Umbilical cord (tissue), 1 donor: ENCODE measurements at regions not wholly inside any gene's neighbourhood (a gene's known extent, or its start where the extent isn't known, plus 50 kb on each side); places are given as distances from the start of the nearest gene placed in this dataset.
"Not testable (repeated sequence)": the region's sequence is repeated elsewhere in the genome, so short reads cannot be mapped to it uniquely, and the experiment has no call there.

ENCODE experiments used
- DNase-seq: peaks from one replicate; pipeline ENCODE4 v3.0.0-alpha.2; 2015; ENCODE audit warnings: low spot score

GRCh38 chr6:135707426-135707825 is 144.1 kb upstream of the PDE7B start:
- no peak for DNase-seq

DNA sequence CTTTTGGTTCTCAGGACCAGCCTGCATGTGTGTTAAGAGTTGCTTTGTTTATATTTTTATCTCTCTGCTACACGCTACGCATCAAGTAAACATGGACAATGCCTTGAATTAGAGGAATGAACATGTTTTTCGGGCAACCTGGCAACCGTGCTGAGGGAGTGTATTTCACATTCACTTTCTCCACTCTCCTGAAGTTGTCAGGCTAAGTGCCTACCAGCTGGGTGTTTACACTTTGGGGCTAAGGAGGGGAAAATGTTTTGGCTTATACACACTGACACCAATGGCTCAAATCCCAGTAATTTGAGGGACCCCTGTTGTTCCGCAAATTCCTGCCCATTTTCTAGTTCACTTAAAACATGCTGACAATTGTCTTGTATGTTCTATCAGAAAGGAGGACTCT is 141.5 kb upstream of the PDE7B start:
- no peak for DNase-seq

GRCh38 chr6:135722190-135722589 is 129.3 kb upstream of the PDE7B start:
- DNase-seq: no peak

GRCh38 chr6:135722679-135723078 is 128.8 kb upstream of the PDE7B start:
- DNase-seq: no peak

DNA sequence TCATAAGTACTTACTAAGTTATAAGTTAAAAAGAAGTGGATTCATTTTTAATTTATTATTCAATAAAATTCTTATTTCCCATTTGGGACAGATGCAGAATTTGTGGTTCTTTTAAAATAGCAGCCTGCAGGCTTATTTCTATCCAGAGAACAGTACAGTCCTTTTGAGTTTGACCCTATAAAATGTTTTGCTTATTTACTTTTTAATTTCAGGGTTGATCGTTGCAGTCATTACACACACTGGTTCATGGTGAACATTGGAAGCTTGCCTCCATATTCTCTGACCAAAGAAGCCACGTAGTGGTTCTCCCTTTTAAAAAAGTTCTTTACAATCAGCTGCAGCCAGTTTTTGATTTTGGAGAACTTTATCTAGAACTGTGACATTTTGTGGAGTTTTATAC is 122.9 kb upstream of the PDE7B start:
- no peak for DNase-seq

- no peak for DNase-seq
Observed at GRCh38 chr6:135731116-135731515, 120.4 kb upstream of the PDE7B start.

DNA sequence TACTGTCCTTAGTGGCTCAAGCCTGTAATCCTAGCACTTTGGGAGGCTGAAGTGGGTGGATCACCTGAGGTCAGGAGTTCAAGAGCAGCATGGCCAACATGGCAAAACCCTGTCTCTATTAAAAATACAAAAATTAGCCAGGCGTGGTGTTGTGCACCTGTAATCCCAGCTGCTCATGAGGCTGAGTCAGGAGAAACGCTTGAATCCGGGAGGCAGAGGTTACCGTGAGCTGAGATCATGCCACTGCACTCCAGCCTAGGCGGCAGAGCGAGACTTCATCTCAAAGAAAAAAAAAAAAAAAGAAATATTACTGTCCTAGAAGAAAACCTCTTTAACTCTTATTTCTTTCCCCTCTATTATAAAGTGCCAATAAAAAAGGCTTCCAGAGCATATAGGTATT is 115.2 kb upstream of the PDE7B start:
- not testable (repeated sequence) for DNase-seq

GRCh38 chr6:135738636-135739035 is 112.9 kb upstream of the PDE7B start:
- no peak for DNase-seq

- no peak for DNase-seq
Observed at GRCh38 chr6:135739288-135739687, 112.2 kb upstream of the PDE7B start.

- no peak for DNase-seq
Observed at GRCh38 chr6:135740580-135740979, 110.9 kb upstream of the PDE7B start.

- DNase-seq: no peak
Observed at GRCh38 chr6:135743476-135743875, 108.0 kb upstream of the PDE7B start.

GRCh38 chr6:135748189-135748588 is 103.3 kb upstream of the PDE7B start:
- DNase-seq: no peak

DNA sequence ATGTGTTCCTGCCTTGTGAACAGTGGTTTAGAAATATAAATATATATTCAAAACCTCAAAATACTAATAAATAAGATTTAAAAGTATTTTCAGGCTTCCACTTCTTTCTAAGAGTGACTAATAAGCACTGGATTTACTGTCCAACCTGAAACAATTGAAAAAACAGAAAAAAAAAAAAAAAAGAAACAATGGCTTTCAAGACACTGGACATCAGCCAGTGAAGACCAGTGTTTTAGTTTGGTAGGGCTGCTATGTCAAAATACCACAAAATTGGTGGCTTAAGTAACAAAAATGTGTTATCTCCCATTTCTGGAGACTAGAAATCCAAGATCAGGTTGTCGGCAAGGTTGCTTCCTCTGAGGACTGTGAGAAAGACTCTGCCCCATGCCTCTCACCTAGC is 101.4 kb upstream of the PDE7B start:
- no peak for DNase-seq

GRCh38 chr6:135753196-135753595 is 98.3 kb upstream of the PDE7B start:
- DNase-seq: no peak

DNA sequence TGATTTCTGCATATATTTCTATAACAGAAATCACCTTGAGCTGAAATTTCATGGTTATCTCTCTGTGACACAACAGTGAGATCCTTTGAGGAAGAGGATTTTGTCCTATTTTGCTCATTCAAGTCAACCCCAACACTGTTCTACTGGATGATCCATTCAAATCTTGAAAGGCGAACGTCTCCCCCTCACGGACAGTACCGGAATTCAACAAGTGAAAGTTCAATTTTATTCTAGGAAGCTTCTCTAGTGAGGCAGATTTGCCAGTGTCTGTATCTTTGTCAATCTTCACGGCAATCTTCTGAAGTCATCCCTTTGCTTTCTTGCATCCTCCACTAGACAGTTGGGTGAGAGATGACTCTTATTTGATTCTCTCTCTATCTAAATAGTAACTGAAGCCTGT is 91.7 kb upstream of the PDE7B start:
- DNase-seq: peak; percentile 1

GRCh38 chr6:135774006-135774405 is 77.5 kb upstream of the PDE7B start:
- peak; percentile 2 for DNase-seq

GRCh38 chr6:135779213-135779612 is 72.3 kb upstream of the PDE7B start:
- DNase-seq: no peak

DNA sequence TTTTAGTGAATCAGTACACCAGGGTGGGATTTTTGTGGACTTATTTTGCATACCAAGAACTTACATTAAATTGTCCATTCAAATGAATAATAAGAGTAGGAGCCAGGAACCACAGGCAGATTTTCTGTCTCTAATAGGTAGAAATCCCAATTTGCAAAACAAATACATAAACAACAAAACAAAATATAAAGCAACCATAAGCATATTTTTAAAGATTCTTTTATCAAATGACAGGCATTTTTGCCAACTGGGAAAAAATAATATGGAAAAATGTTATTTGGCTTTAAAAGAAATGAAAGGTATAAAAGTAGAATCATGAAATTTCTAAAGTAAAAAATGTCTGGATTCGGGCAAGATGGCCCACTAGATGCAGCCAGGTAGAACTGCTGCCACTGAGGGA is 71.2 kb upstream of the PDE7B start:
- no peak for DNase-seq

- no peak for DNase-seq
Observed at GRCh38 chr6:135782546-135782945, 69.0 kb upstream of the PDE7B start.

DNA sequence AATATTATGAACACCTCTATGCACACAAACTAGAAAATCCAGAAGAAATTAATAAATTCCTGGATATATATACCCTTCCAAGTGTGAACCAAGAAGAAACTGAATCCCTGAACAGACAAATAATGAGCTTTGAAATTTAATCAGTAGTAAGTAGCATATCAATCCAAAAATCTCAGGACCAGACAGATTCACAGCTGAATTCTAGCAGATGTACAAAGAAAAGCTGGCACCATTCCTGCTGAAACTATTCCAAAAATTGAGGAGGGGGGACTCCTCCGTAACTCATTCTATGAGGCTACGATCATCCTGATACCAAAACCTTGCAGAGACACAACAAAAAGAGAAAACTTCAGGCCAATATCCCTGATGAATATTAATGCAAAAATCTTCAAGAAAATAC is 67.0 kb upstream of the PDE7B start:
- DNase-seq: no peak

DNA sequence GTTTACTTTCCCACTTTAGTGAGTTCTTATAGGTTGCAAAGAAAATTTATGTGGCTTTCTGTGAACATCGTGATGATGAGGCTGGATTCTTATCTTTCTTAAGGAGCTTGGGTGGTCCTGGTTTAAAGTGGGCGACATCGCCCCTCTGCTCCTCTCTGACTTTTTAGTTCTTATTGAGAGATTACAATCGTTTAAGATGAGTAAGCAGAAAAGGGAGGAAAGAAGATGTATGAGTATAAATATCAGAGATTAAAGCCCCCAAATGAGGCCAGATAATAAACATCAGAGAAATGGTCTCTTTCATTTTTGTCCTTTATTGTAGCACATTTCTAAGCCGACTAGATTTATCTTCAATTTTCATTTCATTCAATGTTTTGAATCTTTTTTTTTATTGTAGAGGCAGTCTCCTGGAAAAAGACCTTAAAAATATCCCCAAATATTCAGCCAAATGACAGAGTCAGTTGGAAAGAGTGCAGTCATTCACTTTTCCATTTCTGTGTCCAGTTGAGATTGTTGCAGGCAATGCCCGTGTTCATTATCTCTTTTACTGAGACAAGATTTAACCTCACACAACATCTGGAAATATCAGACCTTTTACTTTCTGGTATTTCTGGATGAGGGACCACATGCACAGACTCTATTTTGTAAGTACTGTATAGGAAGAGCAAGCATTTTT is 62.0 kb upstream of the PDE7B start:
- peak; percentile 43 for DNase-seq

DNA sequence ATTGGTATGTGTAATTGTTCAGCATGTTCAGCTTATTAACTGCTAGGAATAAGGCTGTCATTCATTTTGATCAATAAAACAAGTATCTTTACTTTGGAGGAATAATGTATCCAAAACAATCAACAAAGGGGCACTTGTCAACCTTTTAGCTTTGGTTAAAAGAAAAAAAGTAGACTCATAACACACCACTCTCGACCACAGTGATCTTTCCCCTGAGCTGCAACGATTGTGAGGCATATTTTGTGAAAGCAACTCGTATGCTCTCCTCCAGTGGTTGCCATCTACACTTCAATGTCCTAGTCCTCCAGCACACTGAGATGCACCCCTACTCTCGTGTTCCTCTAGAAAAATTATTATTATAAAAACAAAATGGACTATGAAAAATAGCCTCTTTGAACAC is 60.1 kb upstream of the PDE7B start:
- no peak for DNase-seq

DNA sequence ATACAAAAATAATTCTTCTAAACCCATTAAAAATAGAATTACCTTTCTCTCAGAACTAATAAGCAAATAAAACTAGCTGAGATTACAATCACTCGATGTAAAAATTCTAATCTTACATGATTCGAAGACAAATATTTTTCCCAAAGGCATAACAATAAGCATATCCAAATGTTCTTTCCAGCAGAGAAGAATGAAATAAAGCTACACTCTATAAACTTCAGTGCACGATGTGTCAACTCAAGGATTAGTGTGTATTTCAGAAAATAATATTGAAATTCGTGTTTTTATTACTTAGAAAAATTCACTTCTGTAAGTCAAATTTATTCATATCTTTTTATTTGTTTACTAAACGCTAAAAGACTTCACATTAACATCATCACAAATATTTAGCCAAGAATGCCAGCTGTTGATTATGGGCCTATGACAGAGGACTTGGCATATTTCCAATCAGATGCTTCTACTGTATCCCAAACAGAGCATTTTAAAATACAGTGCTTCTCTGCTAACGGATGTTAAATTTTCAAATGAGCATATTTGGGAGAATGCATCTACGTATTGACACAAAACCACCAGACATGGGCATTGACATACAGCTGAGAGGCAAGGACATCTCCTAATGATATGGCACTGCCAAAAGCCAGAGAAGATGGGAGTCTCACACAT is 54.7 kb upstream of the PDE7B start:
- no peak for DNase-seq

DNA sequence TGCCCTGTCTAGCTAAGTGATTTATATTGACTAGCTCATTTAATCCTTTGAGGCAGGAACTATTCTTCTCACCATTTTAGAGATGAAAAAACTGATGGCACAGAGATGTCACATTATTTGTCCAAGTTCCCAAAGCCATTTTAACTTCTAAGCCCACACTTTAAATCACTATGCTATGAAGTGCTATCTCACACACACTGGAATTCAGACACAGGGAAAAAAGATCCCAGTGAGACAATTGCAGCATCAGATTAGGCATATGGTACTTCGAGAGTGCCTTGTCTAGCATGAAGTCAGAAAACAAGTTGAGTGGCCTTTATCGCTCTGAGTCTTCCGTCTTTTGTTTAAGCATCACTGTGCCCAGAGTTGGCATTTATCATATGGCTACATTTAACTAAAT is 54.1 kb upstream of the PDE7B start:
- DNase-seq: no peak
